GM10266 (cell line): ENCODE measurements at regions not wholly inside any gene's neighbourhood (a gene's known extent, or its start where the extent isn't known, plus 50 kb on each side); places are given as distances from the start of the nearest gene placed in this dataset.

Experiments used
- DNase-seq: peaks from one replicate; pipeline ENCODE4 v3.0.0; 2012; ENCODE audit errors: extremely low spot score
- CTCF ChIP-seq: IDR thresholded peaks from 2 replicates; pipeline ENCODE4 v1.5.1; 2012; ENCODE audit warnings: mild to moderate bottlenecking, low read depth; ENCODE audit not compliant: control insufficient read depth, insufficient read depth; ENCODE audit errors: missing control alignments

- no peak for TF ChIP-seq CTCF
- no peak for DNase-seq
Measured at GRCh38 chr11:11211888-11212287, 141.2 kb downstream of the CSNK2A3 start.

- TF ChIP-seq CTCF: no peak
- no peak for DNase-seq
Measured at GRCh38 chr11:11211186-11211585, 141.9 kb downstream of the CSNK2A3 start.

GRCh38 chr11:11210446-11210845, 142.6 kb downstream of the CSNK2A3 start:
- no peak for TF ChIP-seq CTCF
- DNase-seq: no peak

- TF ChIP-seq CTCF: no peak
- DNase-seq: no peak
Measured at GRCh38 chr11:11209967-11210366, 143.1 kb downstream of the CSNK2A3 start.

- TF ChIP-seq CTCF: no peak
- no peak for DNase-seq
Measured at GRCh38 chr11:11208994-11209393, 144.1 kb downstream of the CSNK2A3 start.

- DNase-seq: no peak
- no peak for TF ChIP-seq CTCF
Measured at GRCh38 chr11:11207428-11207827, 145.6 kb downstream of the CSNK2A3 start.

- TF ChIP-seq CTCF: no peak
- DNase-seq: no peak
Measured at GRCh38 chr11:11206484-11206883, 146.6 kb downstream of the CSNK2A3 start.
